GM12872 (cell line): ENCODE measurements at regions not wholly inside any gene's neighbourhood (a gene's known extent, or its start where the extent isn't known, plus 50 kb on each side); places are given as distances from the start of the nearest gene placed in this dataset.

Experiments
- CTCF ChIP-seq: IDR thresholded peaks from 3 replicates; pipeline ENCODE4 v1.5.1; 2011; ENCODE audit warnings: low read depth, mild to moderate bottlenecking, low read length, moderate library complexity; ENCODE audit not compliant: insufficient read depth

- no peak for TF ChIP-seq CTCF
These were observed 78.2 kb downstream of the RWDD3 start for GRCh38 chr1:95312181-95312580.

- TF ChIP-seq CTCF = no peak
These were observed 79.5 kb downstream of the RWDD3 start for GRCh38 chr1:95313527-95313926.

GRCh38 chr1:95321531-95321930 is 87.5 kb downstream of the RWDD3 start:
- no peak for TF ChIP-seq CTCF

- no peak for TF ChIP-seq CTCF
These were observed 89.1 kb downstream of the RWDD3 start for GRCh38 chr1:95323123-95323522.

GRCh38 chr1:95325349-95325748 is 91.3 kb downstream of the RWDD3 start:
- no peak for TF ChIP-seq CTCF

GRCh38 chr1:95326023-95326422 is 92.0 kb downstream of the RWDD3 start:
- TF ChIP-seq CTCF = no peak

GRCh38 chr1:95332754-95333153 is 98.7 kb downstream of the RWDD3 start:
- TF ChIP-seq CTCF = no peak

GRCh38 chr1:95339377-95339776 is 105.4 kb downstream of the RWDD3 start:
- TF ChIP-seq CTCF = no peak
